Cardiac septum (tissue), 1 donor: ENCODE measurements at regions not wholly inside any gene's neighbourhood (a gene's known extent, or its start where the extent isn't known, plus 50 kb on each side); places are given as distances from the start of the nearest gene placed in this dataset.

ENCODE experiments used
- DNase-seq: peaks from one replicate; pipeline ENCODE4 v3.0.0-alpha.2; 2020; ENCODE audit warnings: low spot score
- intact Hi-C: fragments of 100-400 bp; cut with DNase I; formaldehyde crosslinking; loops from one replicate; pipeline ENCODE4 v1.14.0; 2022
- donor health status: DM: no; HTN: no; CAD: no.

- intact Hi-C loops, result no loop called here
- no peak for DNase-seq
Measured at GRCh38 chr20:39206899-39207564, 244.9 kb downstream of the DHX35 start.

- intact Hi-C loops, result no loop called here
- no peak for DNase-seq
Measured at GRCh38 chr20:39195582-39196021, 233.5 kb downstream of the DHX35 start.

DNA sequence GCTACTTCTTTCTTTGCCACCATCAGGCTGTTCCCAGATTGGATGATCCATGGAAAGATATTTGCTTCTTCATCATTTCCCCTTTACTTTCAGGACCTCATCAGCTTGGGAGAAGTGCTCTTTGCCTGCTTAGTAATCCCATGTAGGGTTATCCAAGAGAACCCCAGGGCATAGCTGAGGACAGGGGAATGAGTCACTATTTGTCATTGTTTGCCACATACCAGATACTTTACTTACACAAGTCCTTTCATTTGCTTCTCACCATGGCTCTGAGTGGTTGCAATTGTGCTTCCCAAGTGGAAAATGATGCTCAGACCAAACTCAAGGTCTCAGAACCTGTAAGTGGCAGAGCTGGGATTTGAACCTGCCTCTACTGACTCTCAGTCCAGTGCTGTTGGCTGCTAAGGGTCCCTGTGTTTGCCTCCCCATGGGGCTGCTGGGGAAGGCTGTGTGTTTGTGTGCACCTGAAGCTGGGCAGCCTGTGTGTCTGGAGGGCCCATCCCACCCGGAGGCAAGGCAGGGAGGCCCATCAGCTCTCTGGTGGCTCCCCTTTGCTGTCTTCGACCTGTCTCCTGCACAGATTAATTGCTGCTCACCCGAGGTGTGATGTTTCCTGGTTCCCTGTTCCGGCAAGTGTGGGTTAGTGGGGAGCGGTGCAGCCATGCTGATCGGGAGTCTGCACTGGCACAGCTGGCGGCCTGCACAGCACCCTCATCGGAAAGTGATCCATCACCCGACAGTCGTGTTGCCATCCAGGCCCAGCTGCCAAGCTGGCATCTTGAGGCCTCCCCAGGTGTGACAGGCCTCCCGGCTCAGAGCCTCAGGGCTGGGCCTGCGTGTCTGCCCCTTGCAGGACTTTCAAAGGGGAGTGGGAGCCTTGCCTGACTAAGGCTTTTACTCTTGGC, 228.8 kb downstream of the DHX35 start:
- intact Hi-C loops, result no loop called here
- DNase-seq, result no peak

GRCh38 chr20:39188266-39188765, 226.2 kb downstream of the DHX35 start:
- intact Hi-C loops, result no loop called here
- DNase-seq, result no peak

GRCh38 chr20:39181490-39181889, 219.3 kb downstream of the DHX35 start:
- intact Hi-C loops, result no loop called here
- no peak for DNase-seq

GRCh38 chr20:39176457-39176856, 214.3 kb downstream of the DHX35 start:
- no peak for DNase-seq
- intact Hi-C loops, result no loop called here

- intact Hi-C loops, result no loop called here
- no peak for DNase-seq
Measured at GRCh38 chr20:39170896-39171463, 208.8 kb downstream of the DHX35 start.

DNA sequence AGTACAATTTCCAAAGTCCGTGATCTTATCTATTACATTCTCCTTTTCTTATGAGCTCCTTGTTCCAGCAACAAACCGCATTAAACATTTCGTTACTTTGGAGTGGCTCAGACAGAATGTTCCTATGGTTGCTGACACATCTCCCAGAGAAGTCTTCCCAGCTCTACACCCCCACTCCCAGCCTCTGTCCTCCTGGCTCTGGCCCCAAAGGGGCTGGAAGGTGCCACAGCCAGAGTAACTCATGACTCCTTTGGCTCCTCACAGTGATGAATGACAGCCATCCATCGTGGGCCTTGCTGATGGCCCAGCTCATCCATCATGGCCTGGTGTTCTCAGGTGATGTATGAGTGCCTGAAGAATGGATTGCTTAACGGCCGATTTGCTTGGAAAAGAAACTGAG, 203.0 kb downstream of the DHX35 start:
- DNase-seq, result no peak

DNA sequence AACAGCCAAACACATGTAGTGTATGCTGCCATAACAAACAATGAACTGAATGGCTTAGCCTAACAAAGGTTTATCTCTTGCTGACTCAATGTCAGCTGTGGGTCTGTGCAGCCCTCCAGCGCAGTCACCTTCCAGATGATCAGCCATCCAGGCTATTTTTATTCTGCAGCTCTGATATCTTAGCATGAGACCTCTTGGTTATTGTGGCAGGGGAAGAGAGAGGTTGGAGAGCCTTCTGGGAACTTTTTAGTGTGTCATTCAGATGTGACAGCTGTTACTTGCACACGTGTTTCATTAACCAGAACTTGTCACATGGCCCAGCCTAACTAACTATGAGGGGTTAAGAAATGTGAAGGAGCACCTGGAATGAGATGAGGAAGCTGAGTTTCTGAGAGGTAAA, 202.5 kb downstream of the DHX35 start:
- DNase-seq, result no peak
- intact Hi-C loops, result no loop called here

More for the DNA sequence above, 203.0 kb downstream of the DHX35 start:
- intact Hi-C loops, result no loop called here

GRCh38 chr20:39163993-39164392, 201.8 kb downstream of the DHX35 start:
- intact Hi-C loops, result no loop called here
- DNase-seq, result no peak

- intact Hi-C loops, result no loop called here
- no peak for DNase-seq
Measured at GRCh38 chr20:39161900-39162299, 199.8 kb downstream of the DHX35 start.

DNA sequence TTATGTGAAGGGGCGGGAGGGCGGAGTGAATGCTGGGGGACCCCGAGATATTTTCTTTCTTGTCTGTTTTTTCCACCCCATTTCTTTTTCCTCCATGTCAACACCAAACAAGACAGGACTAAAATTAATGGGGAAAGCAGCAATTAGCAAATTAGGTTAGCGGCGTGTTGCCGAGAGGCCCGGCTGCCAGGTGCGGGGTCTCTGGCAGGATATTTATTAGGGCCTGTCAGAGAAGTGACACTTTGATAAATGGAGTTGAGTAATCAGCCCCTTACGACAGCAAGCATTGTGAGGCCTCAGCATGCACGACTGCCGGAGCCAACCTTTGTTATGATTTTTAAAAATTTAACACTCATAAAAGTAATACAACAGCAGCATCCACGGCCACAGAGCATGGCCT, 193.8 kb downstream of the DHX35 start:
- intact Hi-C loops, result no loop called here
- DNase-seq, result no peak

- DNase-seq, result no peak
- intact Hi-C loops, result no loop called here
Measured at GRCh38 chr20:39152742-39153141, 190.6 kb downstream of the DHX35 start.

DNA sequence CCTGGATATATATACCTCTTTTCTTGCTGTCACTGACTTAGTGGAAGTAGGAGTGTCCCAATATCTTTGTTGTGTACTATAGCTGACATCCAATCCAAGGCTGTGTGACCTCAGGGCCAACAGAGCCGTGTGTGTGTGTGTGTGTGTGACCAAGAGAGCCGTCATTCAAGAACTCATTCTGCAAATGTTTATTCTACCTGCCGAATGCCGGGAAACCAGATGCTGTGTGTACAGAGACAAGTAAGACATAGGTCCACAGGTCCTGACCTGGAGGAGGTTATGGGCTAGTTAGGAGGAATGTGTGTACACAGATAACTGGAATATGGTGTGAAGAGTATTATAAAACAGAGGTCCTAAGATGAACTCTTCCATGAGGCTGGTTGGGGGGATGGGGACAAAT, 190.0 kb downstream of the DHX35 start:
- no peak for DNase-seq
- intact Hi-C loops, result no loop called here

DNA sequence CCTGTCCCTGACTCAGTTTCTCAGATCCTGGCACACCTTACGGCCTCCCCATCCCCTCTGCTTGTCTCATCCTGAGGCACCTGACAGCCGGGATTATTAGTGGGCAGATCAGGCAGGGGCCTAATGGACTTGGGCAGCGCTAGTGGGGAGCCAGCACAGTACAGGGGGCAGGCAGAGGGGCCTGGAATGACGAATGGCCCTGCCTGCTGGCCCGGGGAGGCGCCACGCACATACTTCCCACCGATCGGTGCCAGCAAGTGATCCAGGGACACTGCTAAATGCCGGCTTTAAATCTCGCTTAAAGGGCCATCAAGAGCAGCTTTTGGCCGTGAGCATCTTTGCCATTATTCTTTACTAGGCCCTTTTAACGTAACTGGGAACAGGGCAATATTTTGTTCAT, 188.4 kb downstream of the DHX35 start:
- no peak for DNase-seq
- intact Hi-C loops, result no loop called here

DNA sequence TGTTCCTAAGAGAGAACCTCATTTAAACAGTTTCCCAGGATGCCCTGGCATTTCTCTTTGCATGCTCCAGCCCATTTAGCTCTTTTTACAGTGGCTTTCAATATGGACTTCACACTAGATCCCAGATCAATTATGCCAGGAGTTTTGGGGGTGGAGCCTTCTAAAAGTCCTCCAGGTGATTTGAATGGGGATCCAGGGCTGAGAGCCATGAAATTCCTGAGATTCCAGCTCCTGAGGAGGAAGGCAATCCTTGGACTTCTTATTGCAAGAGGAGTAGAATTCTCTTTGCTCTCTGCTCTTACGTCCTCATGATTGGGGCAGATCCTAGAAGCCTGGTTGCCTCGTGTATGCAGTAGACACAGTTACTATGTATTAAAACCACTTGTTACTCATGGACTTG, 184.2 kb downstream of the DHX35 start:
- intact Hi-C loops, result no loop called here
- peak; percentile 7 for DNase-seq

DNA sequence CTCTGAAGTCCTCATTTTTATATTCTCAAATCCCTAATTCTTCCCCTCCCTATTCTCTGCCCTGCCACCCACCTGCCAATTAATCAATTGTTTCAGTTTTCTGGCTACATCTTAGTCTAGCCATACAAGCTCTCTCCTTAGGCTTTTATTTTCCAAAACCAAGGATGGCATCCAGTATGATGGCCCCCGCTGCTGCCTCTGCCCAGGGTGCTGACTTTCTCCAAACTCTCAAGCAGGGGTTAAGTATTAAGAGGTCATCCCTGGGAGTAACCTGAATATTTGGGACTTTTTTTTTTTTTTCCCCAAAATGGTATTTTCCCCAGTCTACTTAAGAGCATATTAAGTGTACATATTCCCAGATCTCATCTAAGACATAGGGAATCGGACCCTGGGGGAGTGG, 183.8 kb downstream of the DHX35 start:
- intact Hi-C loops, result no loop called here

GRCh38 chr20:39144757-39145156, 182.6 kb downstream of the DHX35 start:
- intact Hi-C loops, result no loop called here
- no peak for DNase-seq

More for the DNA sequence above, 183.8 kb downstream of the DHX35 start:
- no peak for DNase-seq

DNA sequence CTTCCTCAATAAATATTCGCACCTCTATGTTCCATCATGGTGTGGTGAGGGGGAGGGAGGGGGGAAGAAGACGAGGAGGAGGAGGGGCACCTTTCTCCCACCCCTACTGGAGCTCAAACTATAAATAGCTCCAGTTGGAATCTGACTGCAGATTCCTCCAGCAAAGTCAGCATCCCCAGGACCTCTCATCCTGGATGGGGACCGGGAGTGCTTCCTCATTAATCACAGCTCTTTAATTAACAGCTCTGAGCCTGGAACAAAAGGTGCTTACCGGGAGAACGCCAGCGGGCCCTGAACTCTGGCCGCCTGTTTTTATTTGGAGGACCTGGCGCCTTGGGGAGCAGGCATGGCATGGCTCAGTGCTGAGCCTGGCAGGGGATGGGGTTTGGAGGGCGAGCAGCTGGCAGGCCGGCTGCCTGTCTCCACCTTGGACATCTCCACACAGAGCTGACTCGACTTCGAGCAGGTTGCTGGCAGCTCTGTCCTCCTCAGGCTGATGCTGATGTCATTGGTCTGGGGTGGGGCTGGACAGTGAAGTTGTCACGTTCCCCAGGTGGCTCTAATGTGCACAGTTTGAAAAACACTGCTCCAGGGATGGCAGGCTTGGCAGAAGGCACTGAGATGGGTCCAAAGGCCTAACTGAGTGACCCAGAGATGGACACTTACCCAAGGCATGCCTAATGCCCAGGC, 180.4 kb downstream of the DHX35 start:
- no peak for DNase-seq
- intact Hi-C loops, result no loop called here

- intact Hi-C loops, result no loop called here
- no peak for DNase-seq
Measured at GRCh38 chr20:39137299-39137698, 175.2 kb downstream of the DHX35 start.
